GM12878 (cell line): ENCODE measurements at regions not wholly inside any gene's neighbourhood (a gene's known extent, or its start where the extent isn't known, plus 50 kb on each side); places are given as distances from the start of the nearest gene placed in this dataset.

Experiments
- ATAC-seq: fragments of 200-7000 bp; cut with Tn5 transposase; 3 replicates; pipeline ENCODE4 v1.9.1; 2020; ENCODE audit warnings: mild to moderate bottlenecking, moderate library complexity
- BruUV-seq: library from RNA; stranded (reverse); fragments of 400-500 nt; replicated peaks from 2 replicates; lab custom pipeline; 2021; lab: Mats Ljungman, UMichigan
- CTCF ChIA-PET: fragments of 300-600 bp; sonication (Branson Sonifier 250); formaldehyde crosslinking; extraction: SDS; loops from one replicate; lab custom pipeline; 2021; ENCODE audit warnings: inconsistent platforms; lab: Yijun Ruan, JAX
- POLR2A ChIA-PET: fragments of 350-600 bp; formaldehyde crosslinking; extraction: SDS; loops from one replicate; lab custom pipeline; 2021; ENCODE audit warnings: inconsistent platforms; lab: Charles Lee
- RAD21 ChIA-PET: fragments of 300-600 bp; sonication (Branson Sonifier 250); formaldehyde crosslinking; loops from one replicate; lab custom pipeline; 2023; ENCODE audit warnings: antibody characterized with exemption; ENCODE audit not compliant: unreplicated experiment; lab: Charles Lee
- SMC1A ChIA-PET: fragments of 300-600 bp; sonication (Branson Sonifier 250); formaldehyde crosslinking; loops from one replicate; lab custom pipeline; 2023; ENCODE audit not compliant: unreplicated experiment, uncharacterized antibody; lab: Charles Lee
- DNase-seq: peaks from one replicate; pipeline ENCODE4 v3.0.0-alpha.2; 2011; ENCODE audit warnings: low read depth, low spot score
- FAIRE-seq: peaks from 3 replicates; lab custom pipeline; 2011; peaks lifted over from hg19 to GRCh38; lab: Jason Lieb, UNC
- H2AFZ ChIP-seq: 2 replicates; pipeline ENCODE4 v1.6.0; 2011; ENCODE audit warnings: low read depth, low read length, control low read depth; ENCODE audit not compliant: control insufficient read depth
- H3K27ac ChIP-seq: 2 replicates; pipeline ENCODE4 v1.5.1; 2011; ENCODE audit warnings: control low read depth; ENCODE audit not compliant: control insufficient read depth, insufficient read depth
- H3K27me3 ChIP-seq, 2 experiments: replicated peaks in 1 of 2; 2 replicates each; pipeline versions ENCODE4 v1.6.0 to v1.6.1; 2011; ENCODE audit warnings: low read length in 1 of 2; ENCODE audit not compliant: control insufficient read depth in 2 of 2, insufficient read depth in 2 of 2
- H3K36me3 ChIP-seq, 2 experiments: 2 replicates each; pipeline ENCODE4 v1.5.1; 2011; ENCODE audit warnings: low read length in 1 of 2; ENCODE audit not compliant: control insufficient read depth in 2 of 2, insufficient read depth in 2 of 2
- H3K4me1 ChIP-seq: 2 replicates; pipeline ENCODE4 v1.6.1; 2011; ENCODE audit warnings: mild to moderate bottlenecking, low read length, moderate library complexity, mixed read lengths; ENCODE audit not compliant: control insufficient read depth, insufficient read depth
- H3K4me2 ChIP-seq: 2 replicates; pipeline ENCODE4 v1.6.0; 2011; ENCODE audit warnings: control low read depth; ENCODE audit not compliant: control insufficient read depth, insufficient read depth
- H3K4me3 ChIP-seq: fragments of 200-600 bp; sonication (generic); 2 replicates; pipeline ENCODE4 v1.5.1; 2016
- H3K79me2 ChIP-seq: 2 replicates; pipeline ENCODE4 v1.6.0; 2011; ENCODE audit warnings: low read length; ENCODE audit not compliant: control insufficient read depth, insufficient read depth
- H3K9ac ChIP-seq: 2 replicates; pipeline ENCODE4 v1.8.0; 2011; ENCODE audit warnings: low read length, control low read depth, mixed read lengths; ENCODE audit not compliant: control insufficient read depth, insufficient read depth
- H3K9me3 ChIP-seq: replicated peaks from 3 replicates; pipeline ENCODE4 v1.5.1; 2011; ENCODE audit warnings: mild to moderate bottlenecking, low read length; ENCODE audit not compliant: control insufficient read depth, insufficient read depth
- H4K20me1 ChIP-seq: 2 replicates; pipeline ENCODE4 v1.6.0; 2011; ENCODE audit not compliant: control insufficient read depth, insufficient read depth
- BCL3 ChIP-seq: IDR thresholded peaks from 2 replicates; pipeline ENCODE4 v1.6.1; 2011; ENCODE audit warnings: borderline replicate concordance, low read depth, mild to moderate bottlenecking, moderate library complexity, low read length; ENCODE audit not compliant: insufficient read depth, poor library complexity, severe bottlenecking
- IRF4 ChIP-seq: IDR thresholded peaks from 2 replicates; pipeline ENCODE4 v1.6.1; 2011; ENCODE audit warnings: low read depth, low read length
- MYB ChIP-seq: fragments of 150-350 bp; IDR thresholded peaks from 2 replicates; pipeline ENCODE4 v1.6.1; 2014; ENCODE audit warnings: mild to moderate bottlenecking, low read depth, low read length, borderline replicate concordance
- SMAD5 ChIP-seq: IDR thresholded peaks from 2 replicates; pipeline ENCODE4 v1.6.1; 2016; ENCODE audit warnings: antibody characterized with exemption, low read depth
- WGBS: methylation state at CpG from one replicate; pipeline ENCODE4 v1.1.6; 2016; ENCODE audit warnings: low lambda C conversion rate; ENCODE audit not compliant: insufficient replicate concordance, insufficient coverage; ENCODE audit errors: missing lambda C conversion rate; 5-methylcytosine and 5-hydroxymethylcytosine counted together
- in situ Hi-C: fragments of 300-500 bp; cut with MboI; formaldehyde crosslinking; loops from 9 replicates; pipeline ENCODE4 v1.14.3; 2018; ENCODE audit warnings: mixed read lengths
- intact Hi-C: fragments of 100-400 bp; cut with micrococcal nuclease; formaldehyde crosslinking; loops from one replicate; pipeline ENCODE4 v1.14.2; 2022; ENCODE audit not compliant: unreplicated experiment
- TF ChIP-seq, protein P1 (sequence below): fragments of 450-650 bp; IDR thresholded peaks from 2 replicates; pipeline ENCODE4 v1.6.1; 2016; ENCODE audit warnings: mild to moderate bottlenecking, moderate library complexity, borderline replicate concordance

- Histone ChIP-seq H3K4me1 (no peaks in the 10 kb centered on the region), H4K20me1 (no peaks in the 10 kb centered on the region), H3K27me3 (no peaks in the 10 kb centered on the region), H3K79me2 (no peaks in the 10 kb centered on the region), H3K4me3 (no peak overlapping the region), H3K36me3 (no peaks in the 10 kb centered on the region), H3K9me3 (no peaks in the 10 kb centered on the region), H3K9ac (no peak overlapping the region), H2AFZ (no peak overlapping the region), H3K27ac (no peak overlapping the region), H3K4me2 (no peak overlapping the region)
- ChIA-PET RAD21 (no interaction called here), POLR2A (no interaction called here), SMC1A (no interaction called here), CTCF (no interaction called here)
- 73% methylated on average over 1 of the region's 1 CpG for WGBS
- no TSS peak for BruUV-seq
- TF ChIP-seq MYB: no peak
- TF ChIP-seq IRF4: no peak
- no peak for TF ChIP-seq BCL3
- TF ChIP-seq SMAD5: no peak
- TF ChIP-seq, protein P1, sequence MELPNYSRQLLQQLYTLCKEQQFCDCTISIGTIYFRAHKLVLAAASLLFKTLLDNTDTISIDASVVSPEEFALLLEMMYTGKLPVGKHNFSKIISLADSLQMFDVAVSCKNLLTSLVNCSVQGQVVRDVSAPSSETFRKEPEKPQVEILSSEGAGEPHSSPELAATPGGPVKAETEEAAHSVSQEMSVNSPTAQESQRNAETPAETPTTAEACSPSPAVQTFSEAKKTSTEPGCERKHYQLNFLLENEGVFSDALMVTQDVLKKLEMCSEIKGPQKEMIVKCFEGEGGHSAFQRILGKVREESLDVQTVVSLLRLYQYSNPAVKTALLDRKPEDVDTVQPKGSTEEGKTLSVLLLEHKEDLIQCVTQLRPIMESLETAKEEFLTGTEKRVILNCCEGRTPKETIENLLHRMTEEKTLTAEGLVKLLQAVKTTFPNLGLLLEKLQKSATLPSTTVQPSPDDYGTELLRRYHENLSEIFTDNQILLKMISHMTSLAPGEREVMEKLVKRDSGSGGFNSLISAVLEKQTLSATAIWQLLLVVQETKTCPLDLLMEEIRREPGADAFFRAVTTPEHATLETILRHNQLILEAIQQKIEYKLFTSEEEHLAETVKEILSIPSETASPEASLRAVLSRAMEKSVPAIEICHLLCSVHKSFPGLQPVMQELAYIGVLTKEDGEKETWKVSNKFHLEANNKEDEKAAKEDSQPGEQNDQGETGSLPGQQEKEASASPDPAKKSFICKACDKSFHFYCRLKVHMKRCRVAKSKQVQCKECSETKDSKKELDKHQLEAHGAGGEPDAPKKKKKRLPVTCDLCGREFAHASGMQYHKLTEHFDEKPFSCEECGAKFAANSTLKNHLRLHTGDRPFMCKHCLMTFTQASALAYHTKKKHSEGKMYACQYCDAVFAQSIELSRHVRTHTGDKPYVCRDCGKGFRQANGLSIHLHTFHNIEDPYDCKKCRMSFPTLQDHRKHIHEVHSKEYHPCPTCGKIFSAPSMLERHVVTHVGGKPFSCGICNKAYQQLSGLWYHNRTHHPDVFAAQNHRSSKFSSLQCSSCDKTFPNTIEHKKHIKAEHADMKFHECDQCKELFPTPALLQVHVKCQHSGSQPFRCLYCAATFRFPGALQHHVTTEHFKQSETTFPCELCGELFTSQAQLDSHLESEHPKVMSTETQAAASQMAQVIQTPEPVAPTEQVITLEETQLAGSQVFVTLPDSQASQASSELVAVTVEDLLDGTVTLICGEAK: no peak
- DNase-seq (no peak), ATAC-seq (no peak), FAIRE-seq (no peak)
- in situ Hi-C loops: no loop called here
- intact Hi-C loops: no loop called here
These were observed 636.1 kb upstream of the KLHL29 start for GRCh38 chr2:22748909-22749308.
